AG20443 (cell line): ENCODE measurements at regions not wholly inside any gene's neighbourhood (a gene's known extent, or its start where the extent isn't known, plus 50 kb on each side); places are given as distances from the start of the nearest gene placed in this dataset.

Experiments used
- DNase-seq: peaks from one replicate; pipeline ENCODE4 v3.0.0; 2012; ENCODE audit warnings: low spot score, mixed read lengths

GRCh38 chr7:49255054-49255453 is 330.7 kb downstream of the CDC14C start:
- DNase-seq: no peak

GRCh38 chr7:49260538-49260937 is 336.2 kb downstream of the CDC14C start:
- DNase-seq: no peak

- DNase-seq: no peak
These were observed 337.6 kb downstream of the CDC14C start for GRCh38 chr7:49261928-49262327.

GRCh38 chr7:49264530-49264929 is 340.2 kb downstream of the CDC14C start:
- DNase-seq: no peak

- no peak for DNase-seq
These were observed 349.6 kb downstream of the CDC14C start for GRCh38 chr7:49273897-49274296.

GRCh38 chr7:49279891-49280290 is 355.5 kb downstream of the CDC14C start:
- DNase-seq: no peak

GRCh38 chr7:49287653-49288052 is 363.3 kb downstream of the CDC14C start:
- no peak for DNase-seq

GRCh38 chr7:49294611-49295010 is 370.3 kb downstream of the CDC14C start:
- DNase-seq: no peak

GRCh38 chr7:49295146-49295545 is 370.8 kb downstream of the CDC14C start:
- DNase-seq: peak; percentile 22

GRCh38 chr7:49297958-49298357 is 373.6 kb downstream of the CDC14C start:
- DNase-seq: no peak

- no peak for DNase-seq
These were observed 384.4 kb downstream of the CDC14C start for GRCh38 chr7:49308787-49309186.

- DNase-seq: no peak
These were observed 395.7 kb downstream of the CDC14C start for GRCh38 chr7:49320083-49320482.

GRCh38 chr7:49321843-49322242 is 397.5 kb downstream of the CDC14C start:
- DNase-seq: no peak

GRCh38 chr7:49322476-49322875 is 398.1 kb downstream of the CDC14C start:
- no peak for DNase-seq

- no peak for DNase-seq
These were observed 399.7 kb downstream of the CDC14C start for GRCh38 chr7:49324040-49324439.

GRCh38 chr7:49324707-49325106 is 400.4 kb downstream of the CDC14C start:
- no peak for DNase-seq

- DNase-seq: no peak
These were observed 401.2 kb downstream of the CDC14C start for GRCh38 chr7:49325571-49325970.

GRCh38 chr7:49327155-49327554 is 402.8 kb downstream of the CDC14C start:
- DNase-seq: no peak

GRCh38 chr7:49333180-49333881 is 409.0 kb downstream of the CDC14C start:
- no peak for DNase-seq

GRCh38 chr7:49341849-49342248 is 417.5 kb downstream of the CDC14C start:
- DNase-seq: no peak

- no peak for DNase-seq
These were observed 420.2 kb downstream of the CDC14C start for GRCh38 chr7:49344556-49344955.

GRCh38 chr7:49346195-49346899 is 422.0 kb downstream of the CDC14C start:
- DNase-seq: no peak

- DNase-seq: no peak
These were observed 406.4 kb upstream of the VWC2 start for GRCh38 chr7:49367072-49367471.

- DNase-seq: no peak
These were observed 401.7 kb upstream of the VWC2 start for GRCh38 chr7:49371771-49372170.
